ENCODE measurements at regions not wholly inside any gene's neighbourhood (a gene's known extent, or its start where the extent isn't known, plus 50 kb on each side); places are given as distances from the start of the nearest gene placed in this dataset.
"Not testable (repeated sequence)": the region's sequence is repeated elsewhere in the genome, so short reads cannot be mapped to it uniquely, and the experiment has no call there.

GRCh38 chr10:6977398-6978186 is 397.5 kb upstream of the PRKCQ start:
- DNase-seq = no peak

- DNase-seq = no peak
Observed at GRCh38 chr10:6973899-6974298, 393.8 kb upstream of the PRKCQ start.

- no peak for DNase-seq
Observed at GRCh38 chr10:6972226-6972625, 392.1 kb upstream of the PRKCQ start.

- DNase-seq = no peak
Observed at GRCh38 chr10:6969659-6970058, 389.6 kb upstream of the PRKCQ start.

- no peak for DNase-seq
Observed at GRCh38 chr10:6964543-6964942, 384.5 kb upstream of the PRKCQ start.

GRCh38 chr10:6962576-6962975 is 382.5 kb upstream of the PRKCQ start:
- no peak for DNase-seq

- no peak for DNase-seq
Observed at GRCh38 chr10:6958711-6959110, 378.6 kb upstream of the PRKCQ start.

- DNase-seq = no peak
Observed at GRCh38 chr10:6958254-6958653, 378.2 kb upstream of the PRKCQ start.

- DNase-seq = no peak
Observed at GRCh38 chr10:6957851-6958250, 377.8 kb upstream of the PRKCQ start.

- no peak for DNase-seq
Observed at GRCh38 chr10:6956562-6956961, 376.5 kb upstream of the PRKCQ start.

- DNase-seq = no peak
Observed at GRCh38 chr10:6953271-6953801, 373.3 kb upstream of the PRKCQ start.

- no peak for DNase-seq
Observed at GRCh38 chr10:6951732-6952131, 371.7 kb upstream of the PRKCQ start.

GRCh38 chr10:6950133-6950532 is 370.1 kb upstream of the PRKCQ start:
- no peak for DNase-seq

- DNase-seq = no peak
Observed at GRCh38 chr10:6944436-6944835, 364.4 kb upstream of the PRKCQ start.

- no peak for DNase-seq
Observed at GRCh38 chr10:6938384-6938783, 358.3 kb upstream of the PRKCQ start.

GRCh38 chr10:6936931-6937330 is 356.9 kb upstream of the PRKCQ start:
- no peak for DNase-seq

- no peak for DNase-seq
Observed at GRCh38 chr10:6929148-6929830, 349.2 kb upstream of the PRKCQ start.

GRCh38 chr10:6928586-6928985 is 348.5 kb upstream of the PRKCQ start:
- DNase-seq = no peak

GRCh38 chr10:6926971-6927370 is 346.9 kb upstream of the PRKCQ start:
- no peak for DNase-seq

GRCh38 chr10:6925146-6925545 is 345.1 kb upstream of the PRKCQ start:
- DNase-seq = no peak

GRCh38 chr10:6924166-6924565 is 344.1 kb upstream of the PRKCQ start:
- no peak for DNase-seq

- not testable (repeated sequence) for DNase-seq
Observed at GRCh38 chr10:6921026-6921425, 340.9 kb upstream of the PRKCQ start.

GRCh38 chr10:6920072-6921019 is 340.3 kb upstream of the PRKCQ start:
- peak; percentile 53 for DNase-seq

Measured in 8988T (cell line).